Lung microvascular endothelial cell (primary cell): ENCODE measurements at regions not wholly inside any gene's neighbourhood (a gene's known extent, or its start where the extent isn't known, plus 50 kb on each side); places are given as distances from the start of the nearest gene placed in this dataset.

Source experiments
- DNase-seq, 2 donors: peaks; one replicate each; pipeline versions ENCODE4 v3.0.0 to v3.0.0-alpha.2; 2010; ENCODE audit warnings: low read depth in 2 of 2

- DNase-seq = peak in 1 of 2 donors; percentile 33
Measured at GRCh38 chr1:212189352-212189738, 95.9 kb upstream of the PPP2R5A start.

GRCh38 chr1:212190169-212190568, 95.0 kb upstream of the PPP2R5A start:
- DNase-seq = no peak

DNA sequence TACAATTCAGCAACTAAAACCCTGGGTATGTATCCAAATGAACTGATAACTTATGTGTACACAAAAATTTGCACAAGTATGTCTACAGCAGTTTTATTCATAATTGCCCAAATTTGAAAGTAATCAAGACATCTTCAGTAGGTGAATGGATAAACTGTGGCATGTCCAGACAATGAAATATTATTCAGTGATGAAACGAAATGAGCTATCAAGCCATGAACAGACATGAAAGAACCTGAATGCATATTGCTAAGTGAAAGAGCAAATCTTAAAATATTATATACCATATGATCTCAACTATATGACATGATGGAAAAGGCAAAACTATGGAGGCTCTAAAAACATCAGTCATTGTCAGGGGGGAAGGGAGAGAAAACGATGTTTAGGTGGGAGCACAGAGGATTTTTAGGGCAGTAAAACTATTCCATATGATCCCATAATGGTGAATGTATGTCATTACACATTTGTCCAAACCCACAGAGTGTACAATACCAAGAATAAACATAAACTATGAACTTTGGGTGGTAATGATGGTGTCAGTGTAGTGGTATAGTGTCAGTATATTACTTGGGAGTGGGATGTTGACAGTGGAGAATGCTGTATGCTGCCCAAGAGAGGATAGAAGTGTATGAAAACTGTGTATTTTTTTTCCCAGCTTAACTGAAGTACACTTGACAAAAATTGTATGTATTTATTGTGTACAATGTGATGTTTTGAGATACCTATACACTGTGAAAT, 92.8 kb upstream of the PPP2R5A start:
- no peak for DNase-seq

GRCh38 chr1:212196355-212196754, 88.9 kb upstream of the PPP2R5A start:
- DNase-seq = no peak

GRCh38 chr1:212201461-212201860, 83.7 kb upstream of the PPP2R5A start:
- no peak for DNase-seq

DNA sequence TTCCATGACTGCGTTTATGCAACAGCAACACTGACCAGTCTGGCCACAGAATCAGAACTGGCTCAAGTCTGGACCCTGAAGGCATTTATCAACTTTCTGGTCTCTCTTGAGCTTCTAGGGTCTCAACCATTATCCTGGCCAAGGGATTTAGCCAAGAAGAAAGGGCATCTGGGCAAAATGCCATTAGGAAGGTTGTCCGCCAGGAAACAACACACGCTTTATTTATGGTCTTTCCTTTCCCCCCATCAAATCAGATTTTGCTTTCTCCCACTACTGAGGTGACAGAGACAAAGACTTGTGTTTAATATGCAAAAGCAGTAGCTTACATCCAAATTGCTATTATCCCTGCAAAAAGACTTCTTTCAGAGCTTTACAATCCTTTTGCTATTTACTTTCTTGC, 81.6 kb upstream of the PPP2R5A start:
- DNase-seq = no peak

- no peak for DNase-seq
Measured at GRCh38 chr1:212205006-212205405, 80.2 kb upstream of the PPP2R5A start.

GRCh38 chr1:212205843-212206242, 79.4 kb upstream of the PPP2R5A start:
- DNase-seq = no peak

- no peak for DNase-seq
Measured at GRCh38 chr1:212207118-212207517, 78.1 kb upstream of the PPP2R5A start.

DNA sequence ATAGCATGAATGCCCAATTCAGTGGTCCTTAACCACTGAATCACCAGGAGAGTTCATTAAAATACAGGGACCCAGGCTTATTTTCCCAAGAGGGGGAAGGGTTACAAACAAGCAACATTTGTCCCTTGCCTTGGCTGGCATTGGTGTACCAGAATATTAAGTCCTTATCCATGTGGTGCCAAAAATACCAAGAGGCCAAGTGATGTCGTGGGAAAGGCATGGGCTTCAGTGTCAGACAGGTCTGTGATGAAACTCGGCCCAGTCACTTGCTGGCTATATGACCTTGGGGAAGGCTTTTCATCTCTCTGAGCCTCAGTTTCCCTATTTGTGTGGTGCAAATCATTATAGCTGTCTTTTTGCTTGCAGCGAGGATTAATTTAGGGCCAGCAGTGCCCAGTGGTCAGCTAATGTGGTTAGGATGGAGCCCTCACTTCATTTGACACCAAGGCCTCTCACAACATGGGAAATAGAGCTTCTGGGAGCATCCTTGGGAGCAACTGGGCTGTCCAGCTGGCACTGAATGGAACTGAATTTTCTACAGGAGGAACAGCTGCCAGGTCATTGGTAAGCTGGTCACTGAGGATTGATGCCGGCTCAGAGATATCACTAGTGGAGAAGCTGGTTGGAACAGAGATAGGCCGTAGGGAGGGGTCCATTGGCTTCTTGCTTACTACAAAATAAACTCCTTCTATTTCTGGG, 77.2 kb upstream of the PPP2R5A start:
- no peak for DNase-seq

- DNase-seq = no peak
Measured at GRCh38 chr1:212208978-212209644, 76.1 kb upstream of the PPP2R5A start.

DNA sequence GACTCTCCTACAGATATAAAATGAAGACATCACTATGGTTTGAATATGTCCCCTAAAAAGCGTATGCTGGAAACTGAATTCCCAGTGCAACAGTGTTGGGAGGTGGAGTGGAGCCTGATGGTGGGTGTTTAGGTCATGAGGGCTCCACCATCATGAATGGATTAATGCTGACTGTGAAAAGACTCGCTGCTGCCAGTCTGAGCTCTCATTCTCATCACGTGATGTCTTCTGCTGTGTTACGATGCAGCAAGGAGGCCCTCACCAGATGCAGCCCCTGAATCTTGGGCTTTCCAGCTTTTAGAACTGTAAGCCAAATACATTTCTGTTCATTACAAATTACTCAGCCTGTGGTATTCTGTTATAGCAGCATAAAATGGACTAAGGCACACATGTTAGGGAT, 73.8 kb upstream of the PPP2R5A start:
- DNase-seq = no peak

DNA sequence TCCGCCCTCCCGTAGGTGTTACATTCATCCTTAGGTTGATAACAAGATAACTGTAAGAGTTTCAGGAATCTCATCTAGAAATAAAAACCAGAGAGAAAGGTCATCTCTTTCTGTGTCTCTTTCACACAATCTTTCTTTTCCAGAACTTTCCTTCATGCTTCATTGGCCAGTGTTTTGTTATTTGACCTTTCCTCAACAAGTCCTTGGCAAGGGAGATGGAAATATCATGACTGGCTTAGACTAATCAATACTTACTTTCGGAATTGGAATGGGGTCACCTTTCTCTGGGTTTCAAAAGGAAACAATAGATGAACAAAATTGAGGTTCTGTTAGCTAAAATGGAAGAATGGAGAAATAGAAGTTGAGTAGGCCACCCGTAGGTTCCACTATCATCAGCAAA, 72.9 kb upstream of the PPP2R5A start:
- no peak for DNase-seq

DNA sequence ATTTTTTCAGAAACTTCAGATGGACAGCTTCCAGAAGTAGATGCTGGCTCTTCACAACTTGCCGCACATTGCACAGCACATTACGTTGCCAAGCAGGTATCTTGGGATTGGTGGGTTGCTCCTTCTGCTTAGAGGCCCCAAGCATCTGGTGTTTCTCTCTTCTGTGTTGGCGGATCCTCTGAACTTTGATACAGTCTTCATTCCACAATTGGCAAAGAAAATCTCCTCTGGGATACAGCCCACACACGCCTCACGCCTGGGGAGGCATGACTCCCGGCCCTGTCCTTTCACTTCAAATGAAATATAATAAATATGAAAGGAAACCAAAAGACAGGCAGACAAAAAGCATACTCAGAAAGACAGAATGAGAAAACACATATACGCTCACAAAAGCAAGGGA, 72.3 kb upstream of the PPP2R5A start:
- DNase-seq = no peak

- no peak for DNase-seq
Measured at GRCh38 chr1:212213784-212214183, 71.4 kb upstream of the PPP2R5A start.

DNA sequence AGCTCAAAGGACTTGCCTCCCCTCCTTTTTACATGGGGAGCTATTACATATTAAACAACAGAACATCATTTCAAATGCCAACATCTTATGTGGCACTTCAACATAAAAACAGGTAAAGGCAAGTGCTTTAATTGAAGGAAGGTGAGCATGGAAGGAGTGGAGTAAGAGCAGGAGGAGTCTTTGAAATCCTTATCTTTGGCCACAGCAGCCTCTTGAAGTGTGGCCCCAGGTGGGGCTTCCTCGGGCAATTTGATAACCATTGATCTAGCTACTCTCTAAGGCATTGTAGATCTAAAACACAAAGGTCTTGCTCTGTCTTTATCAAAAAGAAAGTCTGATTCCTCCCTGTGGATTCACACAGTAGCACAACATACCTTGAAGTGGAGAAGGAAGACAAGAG, 70.9 kb upstream of the PPP2R5A start:
- DNase-seq = no peak

- DNase-seq = no peak
Measured at GRCh38 chr1:212215910-212216309, 69.3 kb upstream of the PPP2R5A start.

- DNase-seq = no peak
Measured at GRCh38 chr1:212217633-212218032, 67.6 kb upstream of the PPP2R5A start.

DNA sequence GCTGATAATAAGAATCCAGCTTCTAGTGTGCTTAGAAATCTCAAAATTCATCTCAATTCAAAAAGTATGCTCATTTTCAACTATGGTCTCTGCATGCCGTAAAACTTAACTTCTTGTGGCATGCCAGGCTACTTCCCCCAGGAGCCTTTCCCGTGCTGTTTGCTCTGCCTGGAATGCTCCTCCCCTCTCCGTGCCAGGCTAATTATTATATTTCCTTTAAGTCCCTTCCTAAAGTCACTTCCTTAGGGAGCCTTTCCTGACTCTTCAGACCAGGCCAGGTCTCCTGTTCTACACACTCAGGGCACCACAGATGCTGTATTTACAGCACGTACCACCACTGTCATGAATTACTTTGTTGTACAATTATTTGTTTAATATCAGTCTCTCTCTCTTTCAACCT, 67.1 kb upstream of the PPP2R5A start:
- no peak for DNase-seq

GRCh38 chr1:212218911-212219310, 66.3 kb upstream of the PPP2R5A start:
- DNase-seq = peak in 1 of 2 donors; percentile 33

DNA sequence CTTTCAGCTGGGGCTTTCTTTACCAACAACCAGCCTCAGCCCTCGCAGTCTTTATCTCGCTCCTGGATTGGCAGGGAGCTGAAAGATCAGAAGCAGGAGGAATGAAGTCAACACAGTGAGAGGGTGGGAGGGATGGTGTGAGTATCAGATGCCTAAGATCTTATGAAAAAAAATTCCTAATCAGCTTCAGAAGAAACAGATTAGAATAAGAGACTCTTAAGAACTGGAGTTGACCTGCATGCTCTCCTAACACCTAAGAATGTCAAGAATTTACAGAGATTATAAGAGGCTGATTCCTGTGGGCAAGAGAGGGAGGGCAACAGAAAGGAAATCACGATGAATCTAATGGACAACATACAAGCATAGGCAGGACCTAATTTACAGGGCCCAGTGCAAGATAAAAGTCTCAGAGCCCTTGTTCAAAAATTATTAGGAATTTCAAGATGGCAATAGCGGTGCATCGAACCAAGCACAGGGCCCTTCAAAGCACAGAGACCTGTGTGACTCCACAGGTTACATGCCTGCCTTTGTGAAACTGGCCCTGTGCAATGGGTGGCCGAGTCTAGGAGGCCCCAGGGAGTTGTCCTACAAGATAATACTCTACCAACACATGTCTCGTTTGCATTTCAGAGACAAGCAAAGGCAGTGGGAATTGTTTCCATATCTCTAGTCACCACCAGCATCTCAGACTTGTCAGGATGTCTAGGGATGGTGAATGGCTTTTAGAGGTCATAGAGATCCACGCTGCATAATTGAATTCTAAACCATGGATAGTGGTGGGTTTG, 65.3 kb upstream of the PPP2R5A start:
- no peak for DNase-seq

- DNase-seq = no peak
Measured at GRCh38 chr1:212221801-212222200, 63.4 kb upstream of the PPP2R5A start.
